GM18868 (cell line): ENCODE measurements at regions not wholly inside any gene's neighbourhood (a gene's known extent, or its start where the extent isn't known, plus 50 kb on each side); places are given as distances from the start of the nearest gene placed in this dataset.

Source experiments
- ATAC-seq: cut with Tn5 transposase; IDR thresholded peaks from one replicate; pipeline ENCODE4 v1.9.1; 2021; ENCODE audit warnings: mild to moderate bottlenecking, moderate library complexity; ENCODE audit not compliant: unreplicated experiment

DNA sequence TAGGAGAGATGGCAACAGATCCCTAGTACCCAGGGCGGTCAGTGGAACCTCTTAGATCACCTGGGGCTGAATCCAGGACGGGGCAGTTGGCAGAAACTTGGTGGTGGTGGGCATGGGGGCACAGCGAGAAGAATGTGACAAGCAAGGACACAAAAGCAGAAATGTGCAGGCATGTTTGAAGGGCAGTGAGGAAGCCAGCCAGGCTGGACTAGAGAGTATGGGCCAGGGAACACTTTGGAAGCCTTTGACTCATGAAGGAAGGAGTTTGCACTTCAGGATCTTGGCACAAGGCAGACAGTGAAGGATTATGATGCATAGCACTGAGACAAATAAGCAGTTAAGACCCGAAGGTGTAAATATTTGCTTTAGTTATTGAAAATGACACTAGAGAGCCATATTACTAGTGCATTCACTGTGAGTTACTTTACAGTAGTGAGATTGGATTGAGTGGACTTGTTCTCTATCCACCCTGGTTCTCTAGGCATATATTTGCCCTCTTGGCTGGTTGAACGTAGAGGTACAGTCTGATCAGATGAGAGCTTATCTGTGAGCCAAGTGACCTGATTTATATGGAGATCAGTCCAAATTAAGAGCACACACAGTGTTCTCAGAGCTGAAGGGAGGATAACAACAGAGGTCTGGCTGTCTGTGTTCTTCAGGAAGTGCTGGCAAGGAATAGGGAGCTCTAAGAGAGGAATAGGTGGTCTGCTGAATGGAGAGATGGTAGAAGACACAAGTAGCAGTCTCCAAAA lies 210.4 kb downstream of the SNX19 start:
- ATAC-seq = no peak

DNA sequence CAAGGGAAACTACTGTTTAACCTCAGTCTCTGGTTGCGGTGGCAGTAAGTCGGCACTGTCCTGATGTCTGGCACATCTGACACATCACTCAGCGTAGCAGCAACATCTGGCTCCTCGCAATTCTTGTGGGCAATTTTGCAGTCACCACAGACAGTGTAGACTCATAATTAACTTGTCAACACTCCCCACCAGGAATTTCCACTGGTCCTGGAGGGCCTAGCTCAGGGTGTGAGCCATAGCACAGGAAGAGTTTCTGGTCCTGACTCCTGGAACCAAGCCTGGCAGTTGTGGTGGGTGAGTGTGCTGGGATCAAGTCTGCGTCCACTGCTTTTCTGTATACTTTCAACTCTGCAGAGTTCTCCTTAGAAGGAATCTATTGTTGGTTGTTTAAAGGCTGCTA lies 209.7 kb downstream of the SNX19 start:
- no peak for ATAC-seq

DNA sequence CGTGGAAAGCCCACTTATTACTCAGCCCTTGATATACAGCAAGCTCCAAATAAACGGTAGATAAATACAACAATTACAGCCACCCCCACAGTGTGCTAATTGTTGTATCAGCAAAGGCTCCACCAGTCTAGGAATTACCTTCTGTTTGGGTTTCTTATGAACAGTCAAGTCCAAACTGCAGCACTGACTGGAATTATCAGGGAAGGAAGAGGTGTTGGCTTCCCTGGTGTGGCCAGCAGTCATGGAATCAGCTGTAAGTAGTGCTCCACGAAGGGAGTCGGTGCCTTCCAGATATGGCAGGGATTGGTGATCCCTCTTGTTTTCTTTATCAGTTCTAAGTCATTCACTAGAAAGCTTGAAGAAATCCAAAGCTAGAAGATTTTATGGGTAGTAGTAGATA lies 209.1 kb downstream of the SNX19 start:
- ATAC-seq = no peak

DNA sequence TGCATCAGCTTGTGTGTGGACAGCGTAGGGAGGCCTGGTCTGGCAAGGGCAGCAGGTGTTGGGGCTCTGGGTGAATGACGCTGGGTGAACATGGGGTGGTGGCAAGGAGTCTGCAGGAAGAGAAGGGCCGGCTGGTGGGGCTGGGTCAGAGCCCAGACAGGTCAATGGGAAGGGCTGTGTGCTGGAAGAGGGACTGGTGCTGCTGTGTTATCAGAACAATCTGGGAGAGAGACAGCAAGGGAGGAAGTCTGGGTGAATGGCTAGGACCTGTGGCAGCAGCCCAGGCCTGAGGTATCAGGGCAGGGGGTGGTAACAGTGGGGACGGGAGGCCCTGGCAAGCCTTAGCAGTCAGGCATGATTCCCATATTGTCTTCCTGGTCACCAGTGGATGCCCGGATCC lies 206.7 kb downstream of the SNX19 start:
- no peak for ATAC-seq

DNA sequence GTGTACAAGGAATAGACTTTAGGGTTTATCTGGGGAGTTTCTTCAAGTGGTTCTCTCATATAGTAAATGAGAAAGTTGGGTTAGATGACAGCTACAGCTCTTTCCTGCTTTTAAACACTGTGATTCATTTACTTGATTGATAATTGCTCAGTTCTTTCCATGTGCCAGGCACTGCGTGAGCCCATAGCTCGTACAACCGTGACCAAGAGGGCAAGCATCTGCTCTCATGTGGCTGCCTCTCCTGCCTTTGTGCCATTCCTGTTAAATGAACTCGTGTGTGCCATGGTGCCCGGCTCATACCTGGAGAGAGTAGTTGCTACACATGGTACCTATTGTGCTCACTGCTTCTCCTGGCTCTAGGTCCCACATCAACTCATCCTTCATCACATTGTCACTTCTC lies 206.3 kb downstream of the SNX19 start:
- ATAC-seq = no peak

DNA sequence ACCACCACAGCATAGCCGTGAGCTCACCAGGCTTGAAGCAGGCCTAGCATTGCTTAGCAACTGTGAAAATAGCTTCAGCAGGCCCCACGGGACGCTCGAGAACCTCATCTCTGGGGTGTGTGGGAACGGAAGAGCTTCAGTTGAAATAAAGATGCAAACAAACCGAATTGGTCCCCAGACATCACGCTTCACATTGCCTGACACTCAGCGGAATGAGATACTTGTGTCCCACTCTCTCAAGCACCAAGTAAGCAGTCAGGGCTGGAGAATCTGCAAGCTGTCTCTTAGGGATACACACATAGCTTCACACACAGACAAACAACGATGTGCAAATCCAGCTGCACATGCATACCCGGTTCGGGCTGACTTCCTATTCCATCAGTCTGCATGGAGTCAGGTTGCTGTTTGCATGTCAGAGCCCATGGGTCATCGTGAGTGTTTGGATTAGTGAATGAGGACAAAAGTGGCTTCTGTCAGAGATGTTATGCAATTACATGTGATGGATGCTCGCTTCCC lies 205.7 kb downstream of the SNX19 start:
- ATAC-seq = no peak

DNA sequence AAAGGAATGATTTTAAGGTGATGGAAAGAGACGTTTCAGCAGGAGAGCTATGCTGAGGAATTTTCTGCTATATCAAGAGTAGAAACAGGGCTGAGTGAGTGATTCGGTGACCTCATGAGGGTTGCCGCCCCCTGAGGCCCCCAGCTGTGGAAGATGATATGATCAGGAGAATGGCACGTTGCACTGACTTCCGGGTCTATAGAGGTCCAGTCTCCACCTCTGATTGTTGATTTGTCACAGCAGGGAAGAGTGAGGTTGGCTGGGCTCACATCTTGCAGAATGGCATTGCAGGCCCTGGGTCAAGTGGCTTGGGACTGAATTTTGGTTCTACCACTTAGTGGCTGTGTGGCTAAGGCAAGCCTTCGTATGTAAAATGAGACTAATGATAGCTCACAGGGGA lies 205.1 kb downstream of the SNX19 start:
- ATAC-seq = no peak

DNA sequence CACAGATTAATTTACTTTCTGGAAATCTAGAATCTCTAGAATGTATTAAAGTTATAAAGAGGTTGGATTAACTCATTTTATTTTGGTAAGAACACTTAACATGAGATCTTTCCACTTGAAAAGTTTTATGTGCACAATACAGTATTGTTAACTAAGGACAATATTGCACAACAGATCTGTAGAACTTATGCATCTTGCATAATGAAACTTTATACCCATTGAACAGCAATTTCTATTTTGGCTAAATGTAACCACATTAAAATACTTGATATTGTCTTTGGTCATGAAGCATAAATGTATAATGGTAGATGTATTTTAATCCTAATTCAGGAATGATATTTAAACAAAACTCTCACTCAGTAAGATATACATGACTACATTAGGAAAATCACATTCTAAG lies 203.8 kb downstream of the SNX19 start:
- no peak for ATAC-seq

DNA sequence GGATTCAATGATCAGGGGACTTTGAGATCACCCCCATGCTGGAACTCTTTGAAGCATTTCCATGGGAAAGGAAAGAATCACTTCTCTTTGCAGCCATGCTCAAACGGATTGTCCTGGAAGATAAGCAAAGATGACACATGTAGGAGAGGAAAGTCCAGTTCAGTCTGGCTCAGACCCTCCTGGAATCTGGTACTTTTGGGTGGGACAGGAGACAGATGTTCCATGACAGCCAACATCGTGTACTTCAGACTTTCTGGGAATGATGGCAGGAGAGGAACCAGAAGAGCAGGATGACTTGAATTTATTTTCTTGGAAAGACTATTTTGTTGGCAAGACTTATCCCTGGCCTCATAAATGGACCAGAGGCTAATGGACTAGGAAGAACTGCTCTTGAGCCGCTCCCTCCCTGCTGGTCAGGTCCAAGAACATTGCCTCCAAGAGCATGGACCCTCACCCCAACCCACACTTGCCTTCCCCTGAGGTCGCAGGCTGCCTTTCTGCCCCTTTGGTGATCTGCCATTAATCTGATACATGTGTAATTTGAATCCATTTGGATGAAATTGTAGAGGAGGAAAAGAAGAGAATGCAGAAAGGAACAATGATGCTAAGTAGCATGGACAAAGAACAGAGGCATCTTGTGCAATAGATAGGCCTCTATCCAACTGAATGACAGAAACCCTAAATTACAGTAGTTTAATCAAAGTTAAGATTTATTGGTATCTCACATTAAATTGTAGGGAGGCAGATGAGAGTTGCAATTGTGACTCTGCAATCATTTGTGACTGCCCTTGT lies 201.0 kb downstream of the SNX19 start:
- ATAC-seq = no peak

DNA sequence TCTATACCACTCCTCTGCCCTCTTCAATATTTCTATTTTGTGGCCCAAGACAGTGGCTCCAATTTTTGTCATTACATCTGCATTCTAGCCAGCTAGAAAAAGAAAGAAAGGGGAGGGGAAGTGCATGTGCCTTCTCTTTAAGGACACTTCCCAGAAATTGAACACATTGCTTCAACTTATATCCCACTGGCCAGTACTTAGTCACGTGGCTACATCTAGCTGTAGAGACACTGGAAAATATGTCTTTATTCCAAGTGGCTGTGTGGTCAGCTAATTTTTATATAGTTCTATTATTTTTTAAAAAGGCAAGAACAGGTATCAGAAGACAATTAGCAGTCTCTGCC lies 200.4 kb downstream of the SNX19 start:
- ATAC-seq = no peak

DNA sequence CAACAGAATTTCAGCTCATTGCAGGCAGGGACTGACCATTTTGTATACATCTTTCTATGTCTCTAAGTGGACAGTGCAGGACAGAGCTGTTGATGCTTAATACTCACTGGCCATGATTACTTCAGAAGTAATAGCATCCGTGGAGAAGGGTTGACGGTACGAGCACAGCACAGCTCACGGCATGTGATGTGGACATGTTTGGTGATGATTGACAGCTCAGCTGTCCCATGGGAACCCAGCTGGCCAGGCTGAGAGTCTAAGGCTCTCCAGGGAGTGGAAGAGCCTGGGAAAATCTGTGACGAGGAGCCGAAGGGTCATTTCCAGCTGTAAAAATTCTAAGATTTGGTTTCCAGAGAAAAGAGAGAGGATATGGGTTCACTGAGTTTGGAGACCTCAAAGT lies 198.2 kb downstream of the SNX19 start:
- no peak for ATAC-seq

DNA sequence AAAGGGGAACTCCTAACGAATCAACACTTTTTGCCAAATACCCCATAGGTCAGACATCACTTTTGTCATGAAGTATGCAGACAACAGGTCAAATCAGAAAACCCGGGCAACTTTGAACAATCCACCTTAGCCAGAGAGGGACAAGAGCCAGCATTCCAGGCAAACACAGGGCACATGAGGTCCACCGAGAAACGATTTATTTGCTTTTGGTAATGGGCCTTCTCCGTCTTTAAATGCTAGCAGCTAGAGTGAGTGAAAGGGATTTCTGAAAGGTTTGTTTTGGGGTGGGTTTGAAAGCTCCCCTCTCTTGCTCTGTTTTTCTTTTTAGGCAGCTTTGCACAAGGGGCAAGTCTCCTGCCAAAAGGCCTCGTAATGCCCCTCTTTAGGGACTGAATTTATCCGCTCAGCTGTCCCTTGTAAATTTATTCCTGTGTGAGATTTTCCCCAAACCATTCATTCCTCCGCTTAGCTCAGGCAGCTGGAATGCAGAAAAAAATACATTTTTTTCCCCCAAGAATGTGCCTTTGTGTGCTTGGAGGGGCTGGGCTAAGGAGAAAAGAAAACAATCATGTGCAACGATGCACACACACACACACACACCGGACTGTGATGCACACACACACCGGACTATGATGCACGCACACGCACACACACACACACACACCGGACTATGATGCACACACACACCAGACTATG lies 196.9 kb downstream of the SNX19 start:
- ATAC-seq = no peak

DNA sequence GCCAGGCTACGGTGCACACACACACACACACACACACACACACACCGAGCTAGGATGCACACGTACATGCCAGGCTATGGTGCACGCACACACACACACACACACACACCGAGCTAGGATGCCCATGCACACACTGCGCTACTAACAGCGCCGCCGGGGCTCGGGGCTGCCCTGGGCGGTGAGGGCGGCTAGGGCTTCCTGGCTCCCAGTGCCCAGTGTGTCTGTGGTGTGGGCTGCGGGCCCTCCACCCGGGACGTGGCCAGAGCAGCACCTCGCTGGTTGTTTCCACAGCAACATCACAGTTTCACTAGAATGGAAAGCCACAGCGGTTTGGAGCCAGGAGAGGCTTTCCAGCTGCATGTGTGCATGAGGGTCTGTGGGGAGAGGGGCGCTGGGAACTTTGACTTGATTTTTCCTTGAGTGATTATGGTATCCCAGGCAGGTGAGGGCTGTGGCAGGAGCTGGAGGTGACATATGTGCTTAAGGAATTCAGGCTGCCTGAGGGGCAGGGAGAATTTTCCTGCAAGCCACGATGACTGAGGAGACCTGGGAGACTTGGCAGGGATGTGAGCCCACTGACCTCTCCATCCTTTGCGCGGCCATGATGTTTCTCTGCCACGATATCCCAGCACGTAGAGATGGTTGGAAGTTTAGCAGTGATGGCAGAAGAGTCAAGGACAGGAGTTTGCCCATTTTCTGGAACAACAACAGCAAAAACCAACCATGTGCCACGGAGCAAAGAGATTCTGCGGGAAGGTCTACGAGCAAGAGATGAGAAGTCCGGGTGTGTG lies 195.9 kb downstream of the SNX19 start:
- no peak for ATAC-seq

DNA sequence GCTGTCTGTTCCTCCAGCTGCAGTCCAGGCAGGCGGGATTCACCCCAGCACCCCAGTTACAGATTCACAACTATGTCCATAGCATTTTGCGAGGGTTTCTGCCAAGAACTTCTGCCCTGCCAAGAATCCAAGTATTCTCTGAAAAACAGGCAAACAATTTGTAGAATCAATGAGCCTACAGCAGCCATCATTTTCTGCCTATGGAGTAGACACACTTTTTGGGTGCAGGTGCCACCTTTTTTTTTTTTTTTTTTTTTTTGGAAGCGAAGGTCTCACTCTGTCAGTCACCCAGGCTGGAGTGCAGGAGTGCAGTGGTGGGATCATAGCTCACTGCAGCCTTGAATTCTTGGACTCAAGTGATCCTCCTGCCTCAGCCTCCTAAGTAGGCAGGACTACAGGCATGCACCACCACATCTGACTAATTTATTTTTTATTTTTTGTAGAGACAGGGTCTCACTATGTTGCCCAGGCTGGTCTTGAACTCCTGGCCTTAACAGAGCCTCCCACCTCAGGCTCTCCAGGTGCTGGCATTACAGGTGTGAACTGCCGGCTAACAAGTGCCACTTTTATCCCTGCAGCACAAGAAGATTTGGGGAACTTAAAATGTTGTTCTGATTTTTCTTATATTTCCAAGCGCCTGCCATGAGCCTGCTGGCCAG lies 195.1 kb downstream of the SNX19 start:
- ATAC-seq = no peak

DNA sequence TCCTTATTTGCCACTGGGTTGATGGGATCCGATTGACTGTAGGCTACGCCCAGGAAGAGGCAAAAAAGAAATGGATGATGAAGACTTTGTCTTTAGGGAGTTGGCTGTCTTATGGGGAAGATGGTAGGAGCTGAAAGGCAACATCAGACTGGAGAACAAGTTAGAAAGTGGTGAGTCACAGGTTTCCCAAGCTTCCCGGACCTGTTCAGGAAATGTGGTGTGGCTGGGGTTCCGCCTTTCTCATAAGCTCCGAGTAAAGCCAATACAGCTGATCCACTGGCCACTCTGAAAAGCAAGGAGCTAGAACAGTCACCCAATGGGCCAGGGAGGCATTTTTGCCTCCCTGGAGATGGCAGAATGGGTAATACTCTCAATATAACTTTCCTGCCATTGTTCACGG lies 194.5 kb downstream of the SNX19 start:
- ATAC-seq = no peak

DNA sequence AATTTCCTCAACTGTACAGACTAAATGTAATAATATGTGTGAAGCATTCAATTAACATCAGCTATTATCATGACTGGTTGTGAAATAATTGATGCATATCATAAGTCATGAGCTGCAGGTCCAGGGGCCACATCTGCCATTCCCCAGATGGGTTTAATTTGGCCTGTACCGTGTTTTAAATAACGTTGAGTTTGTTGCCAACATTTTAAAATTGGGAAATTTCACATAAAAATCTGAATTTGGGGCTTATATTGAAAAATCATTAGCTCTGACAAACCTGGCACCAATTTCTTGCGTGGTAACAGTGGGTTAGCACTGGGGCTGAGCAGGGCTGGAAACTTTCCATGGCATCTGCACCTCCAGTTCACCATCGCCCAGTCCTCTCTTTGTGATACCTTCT lies 193.9 kb downstream of the SNX19 start:
- no peak for ATAC-seq

DNA sequence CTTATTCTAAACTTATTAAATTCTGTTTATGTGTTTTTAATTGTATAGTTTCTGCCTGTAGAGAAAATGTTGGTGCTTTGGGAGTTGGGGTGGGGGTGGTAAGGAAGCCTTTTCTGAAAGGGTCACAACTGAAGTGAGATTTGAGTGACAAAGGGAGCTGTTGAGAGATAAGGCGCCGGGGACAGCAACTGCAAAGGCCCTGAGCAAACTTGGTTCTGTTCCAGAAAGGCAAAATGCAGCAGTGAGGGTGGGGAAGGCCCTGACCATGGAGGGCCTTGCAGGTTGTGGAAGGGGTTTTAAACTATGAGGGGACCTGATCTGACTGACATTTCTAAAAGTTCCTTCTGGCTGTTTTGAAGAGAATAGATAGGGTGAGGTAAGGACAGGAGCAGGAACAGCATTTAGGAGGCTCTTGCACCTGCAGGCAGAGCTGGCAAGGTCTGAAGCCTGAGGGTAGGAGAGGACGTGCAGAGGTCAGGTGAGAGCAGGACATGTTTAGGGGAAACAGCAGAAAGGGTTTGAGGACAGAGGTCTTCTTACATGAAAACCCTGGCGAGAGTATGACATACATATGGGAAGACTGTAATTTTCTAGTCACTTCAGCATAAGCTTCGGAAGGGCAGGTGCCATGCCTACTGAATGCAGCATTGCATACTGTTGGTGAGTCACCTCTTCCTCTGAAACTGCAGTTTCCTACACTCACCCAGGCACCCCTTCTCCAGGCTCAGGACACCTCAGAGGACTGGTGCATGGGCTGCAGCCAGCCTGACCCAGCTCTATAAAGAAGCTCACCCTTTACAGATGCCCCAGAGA lies 190.7 kb downstream of the SNX19 start:
- ATAC-seq = no peak

DNA sequence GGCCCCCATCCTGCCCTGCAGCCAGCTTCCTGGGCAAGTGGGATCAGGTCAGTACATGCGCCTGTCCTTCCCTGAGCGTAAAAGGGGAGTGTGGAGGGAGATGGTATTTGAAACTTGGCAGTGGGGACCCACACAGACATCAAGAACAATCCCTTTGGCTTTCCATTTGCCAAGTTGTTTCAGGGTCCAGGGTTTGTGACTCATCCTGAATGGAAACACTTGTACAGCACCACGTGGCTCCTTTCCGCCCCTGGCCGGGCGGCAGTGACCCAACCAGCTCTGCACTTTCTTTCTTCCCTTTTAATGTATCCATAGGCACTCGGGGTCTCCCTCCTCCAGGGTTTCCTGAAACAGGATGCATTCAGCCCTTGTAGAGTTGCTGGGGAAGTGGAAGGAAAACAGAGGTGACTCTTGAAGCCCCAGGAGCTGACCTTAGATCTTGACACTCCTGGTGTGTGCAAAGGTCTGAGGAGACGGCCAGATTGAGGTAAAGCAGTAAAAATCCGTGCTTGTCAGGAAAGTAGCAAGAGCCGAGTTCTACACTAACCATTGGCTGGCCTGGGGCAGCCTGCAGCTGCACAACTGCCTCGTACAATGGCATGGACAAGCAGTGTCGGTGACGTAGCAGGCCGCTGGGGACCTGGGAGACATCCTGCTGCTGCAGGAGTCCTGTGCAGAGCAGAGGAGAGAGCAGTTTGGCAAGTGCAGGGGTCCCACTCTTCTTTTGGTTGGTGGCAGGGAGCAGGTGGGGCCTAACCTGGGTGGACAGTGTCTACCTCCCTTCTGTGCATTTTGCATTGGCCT lies 189.8 kb downstream of the SNX19 start:
- ATAC-seq = no peak
